Skeletal muscle cell (primary cell): ENCODE measurements at regions not wholly inside any gene's neighbourhood (a gene's known extent, or its start where the extent isn't known, plus 50 kb on each side); places are given as distances from the start of the nearest gene placed in this dataset.

Experiments used
- DNase-seq: peaks from one replicate; pipeline ENCODE4 v3.0.0-alpha.2; 2010; ENCODE audit warnings: low read depth
- H3K4me3 ChIP-seq: 2 replicates; pipeline ENCODE4 v1.5.1; 2011; ENCODE audit warnings: low read depth, mild to moderate bottlenecking, control low read depth, low read length, moderate library complexity

DNA sequence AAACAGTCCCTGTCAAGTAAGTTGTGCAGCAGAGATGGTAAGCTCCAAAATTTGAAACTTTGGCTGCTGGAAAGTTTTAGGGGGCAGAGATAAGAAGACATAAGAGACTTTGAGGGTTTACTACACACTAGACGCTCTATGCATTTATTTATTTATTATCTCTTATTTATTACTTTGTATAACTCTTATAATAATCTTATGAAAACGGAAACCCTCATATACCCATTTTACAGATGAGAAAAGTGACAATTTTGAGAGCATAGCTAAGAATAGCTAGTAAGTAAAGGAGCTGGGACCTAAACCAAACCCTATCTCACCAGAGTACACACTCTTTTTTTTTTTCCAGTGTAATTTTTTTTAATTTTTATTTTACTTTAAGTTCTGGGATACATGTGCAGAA is 112.8 kb upstream of the PKDCC start:
- no peak overlapping the region for H3K4me3 ChIP-seq
- DNase-seq: no peak

DNA sequence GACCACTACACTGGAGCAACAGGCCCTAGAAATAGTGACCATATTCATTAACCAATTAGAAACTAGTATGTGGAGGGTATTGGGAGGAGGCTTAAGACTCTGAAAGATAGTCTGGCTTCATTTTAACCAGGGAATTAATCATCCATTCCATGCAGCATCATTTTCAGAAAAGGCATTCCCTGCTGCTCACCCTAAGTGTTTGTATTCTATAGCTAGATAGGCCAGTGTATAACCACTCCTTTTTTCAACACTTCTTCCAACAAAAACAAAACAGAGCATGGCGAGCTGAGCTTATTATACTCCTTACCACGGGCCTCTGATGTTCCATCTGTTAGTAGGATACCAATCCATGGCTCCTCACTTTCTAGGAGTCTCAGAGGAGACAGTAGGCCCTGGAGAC is 112.0 kb upstream of the PKDCC start:
- no peak for DNase-seq
- H3K4me3 ChIP-seq: no peak overlapping the region

DNA sequence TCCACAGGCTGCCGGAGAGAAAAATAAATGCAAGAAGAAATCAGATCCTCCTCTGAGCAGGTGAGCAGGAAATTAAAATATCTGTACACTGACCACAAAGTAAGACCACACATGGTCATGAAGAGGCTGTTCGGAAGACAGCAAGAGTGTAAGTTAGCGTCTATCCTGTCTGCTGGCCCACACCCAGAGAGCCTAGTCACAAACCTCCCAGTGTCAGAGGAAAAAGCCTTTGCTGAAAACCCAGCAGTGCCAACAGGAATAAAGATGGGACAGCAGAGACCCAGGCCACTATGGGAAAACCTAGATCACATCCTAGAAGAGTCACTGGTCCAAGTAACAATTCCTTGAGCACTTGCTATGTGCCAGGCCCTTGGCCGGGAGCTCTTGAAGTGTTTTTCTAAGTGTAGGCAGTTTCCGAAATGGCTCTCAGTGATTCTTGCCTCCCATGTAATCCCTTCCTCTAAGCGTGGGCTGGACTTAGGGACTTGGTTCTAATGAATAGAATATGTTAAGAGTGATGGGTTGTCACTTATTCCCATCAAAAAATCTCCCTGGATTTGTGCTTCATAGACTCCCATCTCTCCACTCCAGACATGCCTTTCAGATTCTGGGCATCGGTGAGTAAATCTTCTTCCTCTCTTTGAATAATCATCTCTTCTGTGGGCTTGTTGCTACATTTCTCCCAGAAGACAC is 110.9 kb upstream of the PKDCC start:
- no peak for DNase-seq
- H3K4me3 ChIP-seq: no peak overlapping the region

DNA sequence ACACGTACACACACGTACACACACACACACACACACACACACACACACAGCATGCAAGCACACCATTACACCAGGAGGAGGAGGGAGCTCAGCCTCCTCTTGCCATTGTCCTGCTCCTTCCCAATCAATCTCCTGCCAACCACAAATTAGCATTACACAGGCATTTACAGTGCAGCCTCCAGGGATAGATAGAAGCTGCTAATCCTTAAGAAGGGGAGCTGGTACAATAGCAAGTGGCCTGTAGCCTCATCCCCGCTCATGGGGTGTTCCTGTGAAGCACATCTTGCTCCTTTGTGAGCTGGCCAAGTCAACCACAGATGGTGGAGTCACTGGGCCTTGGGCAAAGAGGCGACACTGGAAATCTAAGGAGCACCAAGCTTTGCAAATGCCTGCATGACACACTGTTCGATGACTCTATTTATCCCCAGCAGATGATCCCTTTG is 110.3 kb upstream of the PKDCC start:
- no peak for DNase-seq
- H3K4me3 ChIP-seq: no peak overlapping the region

DNA sequence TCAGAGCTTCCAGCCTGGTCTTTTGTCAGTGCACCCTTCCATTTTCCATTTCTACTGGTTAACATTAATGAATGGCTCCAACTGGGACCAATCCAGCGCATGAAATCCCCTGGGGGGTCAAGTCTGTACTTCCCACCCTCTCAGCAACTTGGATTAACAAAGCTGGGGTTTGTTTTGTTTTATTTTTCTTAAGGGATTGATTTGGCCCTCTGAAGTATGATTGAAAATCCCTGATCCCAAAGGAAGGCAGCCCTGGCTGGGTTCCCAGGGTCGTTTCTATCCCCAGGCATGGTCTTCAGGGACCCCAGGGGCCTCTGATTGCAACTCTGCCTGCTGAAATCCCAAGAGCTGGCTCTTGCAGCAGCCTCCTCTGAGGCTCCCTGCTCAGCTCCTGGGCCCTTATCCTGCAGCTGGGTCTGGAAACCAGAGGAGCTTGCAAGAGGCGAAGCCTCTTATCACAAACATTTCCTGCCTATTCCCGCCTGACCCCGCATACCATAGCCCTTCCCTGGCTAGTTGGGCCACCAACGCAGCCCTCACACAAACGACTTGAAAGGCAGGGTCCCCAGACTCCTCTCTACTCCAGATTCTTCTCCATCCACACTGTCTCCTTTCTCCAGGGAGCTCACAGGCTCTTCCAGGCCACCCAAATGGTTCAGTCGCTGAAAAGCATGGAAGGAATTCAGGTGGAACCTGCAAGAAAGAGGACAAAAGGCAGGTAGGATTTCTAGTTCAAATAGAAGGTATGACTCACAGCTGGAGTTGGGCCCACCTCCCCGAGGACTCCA is 109.7 kb upstream of the PKDCC start:
- DNase-seq: no peak
- H3K4me3 ChIP-seq: no peak overlapping the region

DNA sequence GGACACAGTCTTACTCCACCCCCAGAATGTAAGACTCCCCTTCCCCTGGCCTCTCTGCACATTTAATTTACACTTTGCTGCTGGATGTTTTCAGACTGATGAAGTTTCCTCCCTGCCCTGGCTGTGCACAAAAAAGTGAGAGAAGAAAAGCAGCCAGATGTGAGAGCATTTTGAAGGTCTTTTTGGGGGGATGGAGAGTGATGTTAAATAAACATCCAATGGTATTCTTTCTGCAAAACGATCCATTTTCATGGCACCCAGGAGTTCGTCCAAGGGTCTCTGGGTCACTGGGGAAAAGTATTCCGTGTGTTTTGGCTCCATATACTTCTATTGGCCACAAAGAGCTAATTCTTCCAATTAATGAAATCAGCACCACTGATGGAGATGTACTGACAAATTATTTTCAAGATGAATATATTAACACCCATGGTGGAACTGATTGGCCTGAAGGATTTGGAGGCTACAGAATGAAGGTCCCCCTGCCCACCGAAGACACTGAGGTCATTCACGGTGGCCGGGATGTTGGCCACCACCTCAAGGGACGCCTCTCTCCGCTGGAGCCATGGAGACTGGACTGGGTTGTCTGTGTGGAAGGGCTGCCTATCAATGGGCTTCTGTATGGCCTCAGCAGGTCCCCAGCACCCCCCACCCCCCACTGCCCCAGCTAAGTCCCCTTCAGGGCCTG is 107.6 kb upstream of the PKDCC start:
- H3K4me3 ChIP-seq: no peak overlapping the region
- DNase-seq: no peak

DNA sequence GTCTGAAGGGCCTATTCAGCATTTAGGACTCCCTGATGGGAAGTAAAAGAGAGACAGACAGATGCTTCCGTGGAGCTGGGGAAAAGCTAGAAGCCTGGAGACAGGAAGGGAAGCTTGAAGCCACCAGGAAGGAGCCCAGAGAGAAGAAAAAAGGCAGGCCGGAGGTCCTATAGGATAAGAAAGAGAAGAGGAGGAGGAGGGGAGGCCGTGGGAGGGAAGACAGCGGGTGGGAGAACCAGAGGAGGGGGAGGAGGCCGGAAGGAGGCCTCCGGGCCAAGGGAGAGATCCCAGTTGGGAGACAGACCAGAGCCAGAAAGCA is 107.1 kb upstream of the PKDCC start:
- H3K4me3 ChIP-seq: no peak overlapping the region
- no peak for DNase-seq

DNA sequence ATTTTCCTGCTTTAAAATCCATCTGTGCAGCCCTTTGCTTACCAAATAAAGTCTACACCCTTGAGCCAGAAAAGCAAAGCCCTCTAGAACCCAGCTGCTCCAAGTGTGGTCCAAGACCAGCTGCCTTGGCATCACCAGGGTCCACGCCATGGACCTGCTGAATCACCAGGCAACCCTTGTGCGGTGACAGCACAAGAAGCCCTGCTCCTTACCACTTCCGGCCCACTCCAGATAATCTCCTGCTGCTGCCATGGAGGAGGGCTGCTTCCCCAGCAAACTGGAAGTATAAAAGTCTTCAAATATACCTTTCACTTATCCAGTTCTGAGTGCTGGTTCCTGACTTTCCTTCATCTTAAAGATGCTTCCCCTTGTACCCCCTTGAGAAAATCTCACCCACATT is 106.0 kb upstream of the PKDCC start:
- no peak overlapping the region for H3K4me3 ChIP-seq
- DNase-seq: no peak

DNA sequence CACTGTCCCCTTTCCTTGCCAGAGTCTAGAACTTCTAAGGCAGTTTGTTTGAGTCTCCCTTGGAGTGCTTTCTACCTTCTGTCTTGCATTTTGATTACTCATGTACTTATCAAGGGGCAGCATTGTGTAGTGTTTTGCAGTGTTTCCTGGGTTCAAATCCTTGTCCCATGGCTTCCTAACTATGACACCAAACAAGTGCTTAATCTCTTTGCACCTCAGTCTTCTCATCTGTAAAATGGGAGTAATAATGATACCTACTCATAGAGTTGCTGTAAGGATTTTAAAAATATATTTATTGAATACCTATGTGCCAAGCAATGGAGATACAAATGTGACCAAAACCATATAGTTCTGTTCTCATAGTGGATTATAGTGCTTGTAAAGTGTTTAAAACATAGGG is 105.5 kb upstream of the PKDCC start:
- H3K4me3 ChIP-seq: no peak overlapping the region
- DNase-seq: no peak

DNA sequence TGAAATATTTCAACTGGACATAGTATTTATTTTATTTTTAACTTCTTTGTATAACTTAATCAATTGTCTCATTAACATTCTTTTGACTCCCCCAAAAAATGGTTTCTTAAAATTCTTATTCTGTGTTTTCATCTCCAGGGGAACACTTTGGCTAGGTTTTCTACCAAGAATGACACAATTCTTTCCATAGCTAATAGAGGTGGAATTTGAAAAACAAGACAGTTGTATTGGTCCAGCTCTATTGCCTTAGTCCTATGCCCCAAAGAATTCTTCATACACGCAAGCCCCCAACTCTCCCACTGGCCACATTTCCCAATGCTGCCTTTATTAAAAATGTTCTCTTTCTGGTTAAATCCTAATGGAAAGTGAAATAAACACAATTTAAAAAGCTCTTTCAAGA is 104.7 kb upstream of the PKDCC start:
- DNase-seq: no peak
- H3K4me3 ChIP-seq: no peak overlapping the region

DNA sequence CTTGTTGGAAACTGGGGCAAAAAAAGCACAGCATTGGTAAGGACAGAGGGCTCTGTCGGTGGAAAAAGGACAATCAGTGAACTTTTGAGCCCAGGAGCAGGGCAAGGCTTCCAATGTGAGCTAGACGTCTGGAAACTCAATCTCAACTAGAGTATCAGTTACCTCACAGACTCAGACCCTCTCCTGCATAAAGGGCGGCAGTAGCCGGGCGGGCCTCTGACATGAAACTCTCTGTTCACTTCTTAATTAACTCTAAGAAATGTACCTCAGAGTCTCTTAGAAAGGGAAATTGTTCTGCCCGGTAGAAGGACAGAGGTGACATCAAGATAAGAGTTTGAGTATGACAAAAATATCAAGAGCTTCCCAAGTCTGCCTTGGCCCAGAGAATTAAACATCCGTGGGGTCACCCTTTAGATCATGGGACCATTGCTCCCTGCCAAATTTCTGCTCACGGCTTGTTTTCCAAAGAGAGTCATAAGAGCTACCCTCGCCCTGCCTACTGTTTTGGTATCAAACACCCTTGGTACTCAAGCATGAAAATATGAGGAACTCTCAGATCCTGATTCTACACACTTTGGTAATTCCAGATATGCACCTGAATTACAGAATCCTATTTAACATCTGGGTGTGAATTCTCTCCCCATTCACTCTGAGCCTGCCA is 103.5 kb upstream of the PKDCC start:
- DNase-seq: no peak

DNA sequence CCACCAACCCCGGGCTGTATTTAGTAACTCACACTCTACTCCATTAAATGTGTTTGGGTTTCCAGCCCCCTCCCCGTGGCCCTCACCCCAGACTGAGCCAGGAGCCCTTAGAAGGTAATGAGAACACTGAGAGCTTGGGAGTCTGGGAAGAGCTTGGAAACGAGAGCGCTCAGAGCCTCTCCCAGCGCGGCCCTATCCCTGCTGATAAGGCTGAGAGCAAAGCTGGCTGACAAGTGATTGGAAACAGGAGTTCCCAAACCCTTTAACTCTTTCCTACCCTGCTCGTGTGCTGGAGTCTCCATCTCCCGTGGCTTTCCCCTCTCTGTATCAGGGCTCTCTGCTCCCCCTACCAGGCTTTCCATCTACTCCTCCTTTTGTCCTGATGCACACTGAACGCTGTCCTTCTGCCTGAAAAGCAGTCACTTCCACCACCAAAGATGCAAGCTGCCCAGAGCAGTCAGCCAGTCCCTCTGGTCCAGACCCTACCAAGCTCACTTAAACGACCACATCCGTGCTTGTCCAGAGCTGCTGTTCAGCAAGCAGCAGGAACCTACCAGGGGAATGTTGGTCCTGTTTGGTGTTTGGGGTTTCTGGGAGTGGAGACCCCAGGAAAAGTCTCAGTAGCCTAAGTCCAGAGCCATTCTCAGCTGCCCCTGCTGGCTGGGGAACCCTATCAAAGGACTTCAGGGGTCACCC is 100.0 kb upstream of the PKDCC start:
- H3K4me3 ChIP-seq: no peak overlapping the region
- DNase-seq: no peak

More for the DNA sequence above, 103.5 kb upstream of the PKDCC start:
- no peak overlapping the region for H3K4me3 ChIP-seq

DNA sequence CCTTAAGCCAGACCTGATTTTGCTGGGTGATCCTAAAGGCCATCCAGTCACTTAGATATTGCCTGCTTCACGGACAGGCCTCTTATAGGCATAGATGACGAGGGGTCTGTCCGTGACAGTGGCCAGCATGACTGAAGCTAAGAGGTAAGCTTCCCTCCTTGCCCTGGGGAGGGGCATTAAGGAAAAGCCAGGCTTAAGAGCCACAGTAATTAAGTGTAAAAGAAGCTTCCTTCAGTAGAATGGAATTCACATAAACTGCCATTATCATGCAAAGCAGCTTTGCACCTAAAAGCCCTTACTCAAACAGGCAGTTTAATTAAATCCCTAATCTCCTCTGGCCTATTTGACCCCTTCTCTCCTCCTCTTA is 99.4 kb upstream of the PKDCC start:
- H3K4me3 ChIP-seq: no peak overlapping the region
- no peak for DNase-seq

DNA sequence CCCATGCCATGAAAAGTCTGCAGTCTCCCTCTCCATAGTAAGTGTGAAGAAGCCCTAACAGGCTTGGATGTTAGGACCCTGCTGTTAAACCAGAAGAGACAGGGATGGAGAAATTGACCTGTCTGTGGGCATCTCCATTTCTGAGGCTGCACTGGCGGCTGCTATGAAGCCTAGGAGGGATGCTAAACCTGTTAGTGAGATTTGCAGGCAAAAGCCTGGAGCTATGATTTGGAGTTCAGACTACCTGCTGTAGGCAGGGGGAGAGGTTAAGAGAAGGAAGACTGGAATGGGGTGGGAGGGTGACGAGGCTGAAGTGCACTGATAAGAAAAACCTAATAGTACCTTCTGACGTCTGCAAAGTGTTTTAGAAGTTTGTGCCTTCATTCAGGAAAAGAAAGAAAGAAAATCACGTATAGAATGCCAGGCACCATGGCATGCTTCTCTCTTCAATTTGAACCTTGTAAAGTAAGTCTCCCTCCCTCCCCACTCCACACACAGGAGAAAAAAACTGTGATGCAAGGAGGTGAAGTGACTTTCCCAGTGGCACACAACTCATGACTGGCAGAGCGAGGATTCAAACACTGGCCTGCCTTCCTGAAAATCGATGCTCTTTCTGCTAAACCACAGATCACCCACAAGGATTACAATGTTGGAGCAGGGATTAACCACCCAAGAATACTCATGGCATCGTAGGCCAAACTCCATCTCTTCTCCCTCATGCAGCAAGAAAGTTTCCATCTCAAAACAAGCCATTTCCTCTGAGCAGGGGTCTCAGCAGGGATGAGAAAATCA is 98.5 kb upstream of the PKDCC start:
- DNase-seq: no peak
- no peak overlapping the region for H3K4me3 ChIP-seq

DNA sequence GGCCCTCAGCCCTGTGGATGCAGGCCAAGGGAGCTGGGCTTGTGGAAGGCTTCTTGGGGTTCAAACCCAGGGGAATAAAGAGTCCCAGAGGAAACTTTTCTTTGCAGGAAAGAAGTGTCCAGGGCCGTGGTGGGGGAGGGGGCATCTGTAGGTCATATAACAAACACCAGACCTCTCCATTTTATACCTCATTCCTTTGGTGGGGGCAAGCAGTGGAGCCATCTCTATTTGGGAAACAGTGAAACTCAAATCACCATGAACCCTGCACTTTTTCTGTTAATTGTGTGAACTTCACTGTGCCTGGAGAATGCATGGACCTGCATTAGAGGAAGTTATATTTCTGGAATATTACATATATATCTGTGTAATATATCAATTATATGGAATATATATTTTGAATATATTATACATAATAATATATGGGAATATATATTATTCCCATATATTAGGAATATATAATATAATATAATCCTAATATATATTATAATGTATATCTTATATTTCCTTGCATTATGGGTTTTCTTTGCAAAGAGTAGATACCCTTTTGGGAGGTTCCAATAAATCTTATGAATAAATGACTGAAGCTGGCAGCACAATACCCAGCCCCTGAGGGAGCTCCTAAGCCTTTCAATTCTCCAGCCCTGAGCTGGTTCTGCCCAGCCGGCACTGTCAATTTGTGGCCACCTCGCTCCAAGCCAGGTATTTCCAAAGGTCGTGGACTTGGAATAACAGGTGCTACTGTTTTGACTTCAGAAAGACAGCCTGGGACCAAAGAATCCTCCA is 97.7 kb upstream of the PKDCC start:
- no peak overlapping the region for H3K4me3 ChIP-seq

DNA sequence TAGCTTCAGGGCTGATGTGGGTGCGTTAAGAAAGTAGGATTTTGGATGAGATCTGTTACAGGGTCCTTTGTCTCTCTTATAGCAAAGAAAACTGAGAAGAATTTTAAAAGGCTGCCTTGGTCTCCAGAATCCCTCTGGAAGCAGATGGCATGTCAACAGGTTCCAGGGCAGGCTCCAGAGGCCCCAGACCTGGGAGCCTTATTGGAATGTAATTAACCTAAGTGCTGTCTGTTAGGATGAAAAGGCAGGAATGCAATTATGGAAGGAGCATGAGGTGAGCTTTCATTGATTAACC is 97.2 kb upstream of the PKDCC start:
- DNase-seq: no peak
- H3K4me3 ChIP-seq: no peak overlapping the region

More for the DNA sequence above, 97.7 kb upstream of the PKDCC start:
- DNase-seq: no peak

DNA sequence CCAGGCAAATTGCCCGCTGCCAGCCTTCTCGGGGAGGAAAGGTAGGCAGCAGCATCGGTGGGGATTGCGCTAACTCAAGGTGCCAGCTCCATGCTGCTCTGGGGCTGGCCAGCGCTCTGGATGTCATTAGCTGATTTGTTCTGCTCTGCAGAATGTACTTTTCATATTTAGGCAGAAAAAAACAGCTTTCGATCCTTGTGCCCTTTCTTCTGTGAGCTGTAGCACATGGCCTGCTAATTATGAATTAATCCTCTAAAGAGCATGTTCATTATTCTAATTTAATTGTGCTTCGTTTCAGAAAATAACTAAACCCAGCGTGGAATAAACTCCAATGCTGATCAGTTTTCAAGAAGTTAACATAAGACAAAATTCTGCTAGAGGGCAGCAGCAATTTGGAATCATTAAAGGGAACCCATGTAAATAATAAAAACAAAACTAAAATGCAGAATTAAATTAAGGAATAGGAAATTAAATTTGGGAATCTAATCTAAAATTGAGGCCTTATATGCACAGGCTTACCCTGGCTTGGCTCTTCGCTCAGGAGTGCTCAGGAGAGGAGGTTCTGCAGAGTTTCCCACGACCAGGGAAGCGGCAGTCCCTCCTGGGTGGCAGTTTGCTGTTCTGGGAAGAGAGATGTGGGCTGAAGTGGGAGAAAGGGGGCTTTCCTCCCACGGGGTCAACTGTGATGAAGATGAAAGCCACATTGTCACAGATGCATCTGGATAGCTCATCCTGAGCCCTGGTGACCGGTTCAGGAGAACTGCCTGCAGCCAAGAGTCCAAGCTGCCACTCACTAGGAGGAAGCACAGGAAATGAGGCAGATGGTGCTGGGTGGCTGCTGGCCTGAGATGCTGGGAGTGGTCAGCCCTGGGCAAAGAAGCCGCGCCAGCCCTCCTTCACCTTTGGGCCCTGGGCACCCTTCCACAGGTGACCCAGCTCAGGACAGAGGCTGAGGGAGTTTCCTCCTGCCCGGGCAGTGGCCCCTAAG is 93.2 kb upstream of the PKDCC start:
- no peak overlapping the region for H3K4me3 ChIP-seq
- no peak for DNase-seq
